ENCODE measurements at regions not wholly inside any gene's neighbourhood (a gene's known extent, or its start where the extent isn't known, plus 50 kb on each side); places are given as distances from the start of the nearest gene placed in this dataset.
"Not testable (repeated sequence)": the region's sequence is repeated elsewhere in the genome, so short reads cannot be mapped to it uniquely, and the experiment has no call there.

GRCh38 chr6:26232940-26233648, 131.9 kb upstream of the BTN3A2 start:
- no peak for DNase-seq (ENCODE audit: low read depth in 2 of 2)

GRCh38 chr6:26233649-26234420, 131.2 kb upstream of the BTN3A2 start:
- peak; percentile 70 to 72 for DNase-seq (ENCODE audit: low read depth in 2 of 2)

- peak in 1 of 2 donors; percentile 72 for DNase-seq (ENCODE audit: low read depth in 2 of 2)
Observed at GRCh38 chr6:26234421-26235301, 130.3 kb upstream of the BTN3A2 start.

- DNase-seq (ENCODE audit: low read depth in 2 of 2): no peak
Observed at GRCh38 chr6:26235302-26235670, 129.7 kb upstream of the BTN3A2 start.

GRCh38 chr6:26239415-26239814, 125.6 kb upstream of the BTN3A2 start:
- DNase-seq (ENCODE audit: low read depth in 2 of 2): not testable (repeated sequence)

- DNase-seq (ENCODE audit: low read depth in 2 of 2): peak in 1 of 2 donors; percentile 66
Observed at GRCh38 chr6:26240157-26241032, 124.6 kb upstream of the BTN3A2 start.

GRCh38 chr6:26241033-26241895, 123.7 kb upstream of the BTN3A2 start:
- no peak for DNase-seq (ENCODE audit: low read depth in 2 of 2)

GRCh38 chr6:26243132-26243531, 121.9 kb upstream of the BTN3A2 start:
- no peak for DNase-seq (ENCODE audit: low read depth in 2 of 2)

- DNase-seq (ENCODE audit: low read depth in 2 of 2): peak in 1 of 2 donors; percentile 87
Observed at GRCh38 chr6:26243752-26244151, 121.2 kb upstream of the BTN3A2 start.

GRCh38 chr6:26246058-26246457, 118.9 kb upstream of the BTN3A2 start:
- no peak for DNase-seq (ENCODE audit: low read depth in 2 of 2)

- DNase-seq (ENCODE audit: low read depth in 2 of 2): no peak
Observed at GRCh38 chr6:26246553-26246952, 118.4 kb upstream of the BTN3A2 start.

- no peak for DNase-seq (ENCODE audit: low read depth in 2 of 2)
Observed at GRCh38 chr6:26249707-26249956, 115.4 kb upstream of the BTN3A2 start.

GRCh38 chr6:26249957-26250697, 114.9 kb upstream of the BTN3A2 start:
- peak in 1 of 2 donors; percentile 81 for DNase-seq (ENCODE audit: low read depth in 2 of 2)

GRCh38 chr6:26250698-26251044, 114.3 kb upstream of the BTN3A2 start:
- DNase-seq (ENCODE audit: low read depth in 2 of 2): no peak

GRCh38 chr6:26251354-26252076, 113.5 kb upstream of the BTN3A2 start:
- DNase-seq (ENCODE audit: low read depth in 2 of 2): peak in 1 of 2 donors; percentile 83

- no peak for DNase-seq (ENCODE audit: low read depth in 2 of 2)
Observed at GRCh38 chr6:26252077-26252472, 112.9 kb upstream of the BTN3A2 start.

- no peak for DNase-seq (ENCODE audit: low read depth in 2 of 2)
Observed at GRCh38 chr6:26254724-26255123, 110.3 kb upstream of the BTN3A2 start.

GRCh38 chr6:26257272-26257671, 107.7 kb upstream of the BTN3A2 start:
- DNase-seq (ENCODE audit: low read depth in 2 of 2): no peak

Measured in dermis microvascular lymphatic vessel endothelial cell (primary cell).